ENCODE measurements at regions not wholly inside any gene's neighbourhood (a gene's known extent, or its start where the extent isn't known, plus 50 kb on each side); places are given as distances from the start of the nearest gene placed in this dataset.

GRCh38 chr3:24598695-24599470 is 104.2 kb upstream of the THRB start:
- TF ChIP-seq CTCF (conservative IDR thresholded peaks at IDR 0.05 in 1 of 2, IDR thresholded peaks at IDR 0.05 in 1 of 2; ENCODE audit: extremely low read depth in 1 of 2, insufficient read depth in 1 of 2, low read depth in 1 of 2, low read length in 2 of 2): no peak
- TF ChIP-seq EZH2 (IDR thresholded peaks at IDR 0.05; ENCODE audit: borderline replicate concordance, low read length): no peak

Data from mammary epithelial cell (primary cell).